Inflammatory macrophage (primary cell): ENCODE measurements at regions not wholly inside any gene's neighbourhood (a gene's known extent, or its start where the extent isn't known, plus 50 kb on each side); places are given as distances from the start of the nearest gene placed in this dataset.

ENCODE experiments used
- DNase-seq, 2 donors: peaks; one replicate each; pipeline ENCODE4 v3.0.0-alpha.2; 2020 to 2022

DNA sequence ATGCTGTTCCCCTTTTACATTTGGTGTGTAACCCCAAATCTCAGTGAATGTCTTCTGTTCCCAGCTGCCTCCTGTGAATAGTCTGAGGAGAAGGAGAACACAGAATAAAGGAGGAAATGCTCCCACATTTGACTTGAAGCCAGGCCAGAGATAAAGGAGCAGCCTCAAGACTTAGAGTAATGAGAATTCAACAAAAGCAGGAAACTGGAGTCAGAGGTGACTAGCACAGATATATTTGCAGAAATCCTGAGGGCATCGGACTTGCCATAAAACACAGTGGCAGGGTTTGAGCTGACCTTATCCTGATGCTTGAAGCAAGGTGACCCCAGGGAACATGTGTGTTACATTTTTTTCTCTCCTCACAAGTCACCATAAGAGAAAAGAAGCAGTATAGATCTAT, 291.4 kb upstream of the RND3 start:
- DNase-seq, result no peak

DNA sequence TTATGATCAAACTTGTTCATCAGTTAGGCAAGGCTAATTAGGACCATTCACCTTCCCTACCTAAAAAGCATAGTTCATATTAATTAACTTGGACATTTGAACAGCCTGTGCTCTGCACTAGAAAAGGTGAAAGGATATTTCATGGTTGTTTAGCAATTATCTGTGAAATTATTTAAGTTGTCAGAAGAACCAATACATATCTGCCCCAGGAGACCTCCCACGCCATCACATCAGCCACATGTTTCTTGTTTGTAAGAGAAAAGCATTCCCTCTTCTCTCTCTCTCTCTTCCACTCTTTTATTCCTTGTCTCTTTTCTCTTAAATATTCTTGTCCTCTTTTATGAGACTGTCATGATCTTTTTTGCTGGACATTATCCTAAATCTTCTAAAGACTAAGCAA, 282.0 kb upstream of the RND3 start:
- no peak for DNase-seq

DNA sequence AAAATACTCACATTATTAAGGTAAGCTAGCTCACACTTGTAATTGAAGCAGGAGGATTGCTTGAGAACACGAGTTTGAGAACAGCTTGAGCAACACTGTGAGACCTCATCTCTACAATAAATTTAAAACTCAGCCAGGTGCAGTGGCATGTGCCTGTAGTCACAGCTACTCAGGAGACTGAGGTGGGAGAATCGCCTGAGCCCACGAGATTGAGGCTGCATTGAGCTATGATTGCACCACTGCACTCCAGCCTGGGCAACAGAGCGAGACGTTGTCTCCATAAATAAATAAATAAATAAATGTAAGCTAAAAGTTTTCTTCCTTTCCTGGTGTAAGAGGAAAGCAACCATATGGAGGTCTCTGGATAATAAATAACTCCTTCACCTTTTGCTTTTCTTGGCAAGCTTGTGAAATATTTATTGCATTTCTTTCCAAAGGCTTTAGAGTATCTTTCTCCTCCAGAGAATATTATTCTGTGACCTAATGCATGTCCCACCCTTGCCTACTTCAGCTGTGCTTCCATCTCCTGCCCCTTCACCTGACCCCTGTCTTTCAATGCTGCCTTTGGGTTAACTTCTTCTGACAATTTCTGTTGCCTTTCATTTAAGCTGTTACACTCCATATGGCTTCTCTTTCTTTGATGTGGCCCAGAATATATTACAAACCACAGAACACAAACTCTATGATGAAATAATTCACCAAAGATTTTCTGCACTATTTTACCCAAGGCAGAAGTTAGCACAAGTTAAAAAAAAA, 280.7 kb upstream of the RND3 start:
- no peak for DNase-seq

DNA sequence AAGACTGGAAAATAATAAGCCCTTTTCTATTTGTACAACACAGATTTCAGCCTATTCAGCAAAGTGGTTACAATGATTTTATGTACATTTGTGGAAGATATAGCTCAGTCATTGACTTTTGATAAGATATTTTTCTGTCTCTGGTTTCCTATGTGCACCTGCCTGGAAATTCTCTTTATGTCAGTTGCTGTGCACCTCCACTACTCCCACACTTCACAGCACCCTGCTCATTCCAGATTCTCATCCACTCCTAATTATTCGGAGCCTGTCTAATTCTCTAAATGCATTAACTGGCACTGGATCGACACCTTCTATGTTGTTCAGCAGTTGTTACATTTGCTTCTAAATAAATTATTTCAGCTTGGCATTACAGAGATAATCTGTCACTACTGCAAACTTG, 275.1 kb upstream of the RND3 start:
- no peak for DNase-seq

DNA sequence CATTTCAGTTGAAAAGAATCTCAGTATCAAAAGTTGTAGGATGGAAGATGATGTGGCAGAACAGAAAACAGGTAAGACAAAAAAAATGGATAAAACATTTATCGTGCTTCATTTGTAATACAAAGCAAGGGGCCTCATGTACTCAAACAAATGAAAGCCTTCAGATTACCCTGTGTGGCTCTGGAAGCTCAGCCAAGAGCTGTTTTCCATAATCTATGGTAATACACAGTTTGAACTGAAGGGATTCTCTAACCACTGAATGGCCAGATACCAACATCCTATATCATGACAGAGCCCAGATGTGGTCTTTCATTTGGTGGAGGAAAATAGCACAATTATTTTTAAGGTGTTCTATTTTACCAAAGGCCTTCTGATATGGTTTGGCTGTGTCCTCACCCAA, 272.1 kb upstream of the RND3 start:
- DNase-seq, result no peak

DNA sequence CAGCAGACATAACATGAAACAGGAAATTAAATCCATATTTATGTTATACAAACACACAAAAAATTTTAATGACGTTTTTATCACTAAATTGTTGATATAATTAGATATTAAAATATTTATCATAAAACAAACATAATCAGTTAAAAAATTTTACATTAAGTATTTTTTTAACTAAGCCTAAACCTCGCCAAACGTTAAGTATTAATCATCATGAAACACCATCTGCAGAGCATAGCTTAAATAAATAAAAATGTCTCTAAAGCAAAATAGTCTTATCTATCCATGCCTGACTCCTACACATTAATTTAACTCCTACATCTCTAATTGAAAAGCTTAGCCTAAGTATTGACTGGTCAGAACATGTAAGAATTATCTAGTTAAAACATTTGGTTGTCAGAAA, 271.6 kb upstream of the RND3 start:
- no peak for DNase-seq

DNA sequence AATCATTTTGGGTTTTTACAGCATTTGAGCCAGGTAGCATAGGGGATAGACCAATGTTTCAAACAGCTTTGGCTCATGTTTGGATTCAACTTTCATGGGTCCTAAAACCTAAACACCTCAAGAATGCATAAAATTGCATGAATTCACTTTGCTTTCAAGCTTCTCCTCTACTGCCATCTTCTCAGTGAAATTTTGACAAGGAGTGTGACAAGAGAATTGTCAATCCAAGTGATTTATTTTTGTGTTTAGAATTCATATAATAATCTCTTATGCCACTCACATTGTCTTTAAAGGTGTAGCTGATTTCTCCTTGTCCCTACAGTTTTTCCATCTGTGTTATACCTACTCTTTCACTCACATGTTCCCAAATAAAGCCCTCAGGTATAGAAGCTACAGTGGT, 264.8 kb upstream of the RND3 start:
- no peak for DNase-seq

DNA sequence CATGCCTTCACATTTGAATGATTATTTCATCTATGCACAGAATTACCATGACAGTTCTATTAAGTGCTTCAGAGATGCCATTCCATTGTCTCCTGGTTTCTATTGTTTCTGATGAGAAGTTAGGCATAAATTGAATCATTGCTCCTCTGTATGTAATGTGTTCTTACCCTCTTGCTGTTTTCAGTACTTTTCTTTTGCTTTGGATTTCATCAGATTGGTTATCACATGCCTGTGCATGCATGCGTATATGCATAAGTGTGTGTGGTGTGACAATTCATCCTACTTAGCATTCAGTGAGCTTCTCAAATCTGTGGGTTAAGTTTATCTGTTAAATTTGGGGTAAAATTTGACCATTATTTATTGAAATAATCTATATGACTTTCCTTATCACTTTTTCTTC, 263.3 kb upstream of the RND3 start:
- no peak for DNase-seq

DNA sequence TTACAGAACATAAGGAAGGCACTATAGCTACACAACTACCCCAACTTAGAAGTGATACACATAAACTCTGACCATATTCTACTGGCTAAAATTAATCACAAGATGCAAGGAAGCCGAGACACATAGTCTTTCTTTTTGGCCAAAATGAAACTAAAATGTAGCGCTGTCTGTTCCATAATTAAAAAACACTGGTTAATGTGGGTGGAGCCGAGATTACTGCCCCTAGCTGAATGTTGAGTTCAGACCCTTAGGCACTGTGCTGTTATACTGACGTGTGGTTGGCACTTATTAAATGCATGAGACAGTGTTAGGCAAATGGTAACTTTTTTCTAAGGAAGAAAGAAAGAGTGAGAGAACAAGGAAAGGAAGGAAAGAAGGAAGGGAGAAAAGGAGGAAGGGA, 254.6 kb upstream of the RND3 start:
- no peak for DNase-seq

DNA sequence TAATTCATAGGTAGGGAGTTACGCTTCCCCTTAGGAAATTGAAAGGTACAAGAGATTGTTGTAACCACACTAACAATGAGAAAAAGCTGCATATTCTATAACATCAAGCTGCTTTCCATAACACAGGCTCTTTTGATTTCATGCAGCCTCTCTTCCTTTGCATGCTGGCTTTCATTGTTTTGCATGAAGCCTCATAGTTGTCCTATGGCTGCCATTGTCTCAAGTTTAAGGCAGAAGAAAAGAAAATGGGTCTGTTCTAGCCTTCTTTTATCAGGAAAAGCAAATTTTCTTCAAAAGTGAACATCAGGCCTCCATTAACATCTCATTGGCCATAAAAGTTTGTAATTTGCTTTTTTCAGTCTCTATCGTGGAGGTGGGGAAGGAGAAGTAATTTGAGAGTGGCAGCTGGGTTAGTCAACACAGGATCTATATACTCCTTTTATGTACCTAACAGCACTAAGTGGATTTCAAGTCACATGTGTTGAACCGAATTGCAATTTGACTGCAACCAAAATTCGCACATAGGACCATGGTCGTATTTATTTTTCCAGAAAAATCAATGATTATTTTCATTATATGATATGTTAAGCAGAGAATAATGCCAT, 248.5 kb upstream of the RND3 start:
- DNase-seq, result no peak

DNA sequence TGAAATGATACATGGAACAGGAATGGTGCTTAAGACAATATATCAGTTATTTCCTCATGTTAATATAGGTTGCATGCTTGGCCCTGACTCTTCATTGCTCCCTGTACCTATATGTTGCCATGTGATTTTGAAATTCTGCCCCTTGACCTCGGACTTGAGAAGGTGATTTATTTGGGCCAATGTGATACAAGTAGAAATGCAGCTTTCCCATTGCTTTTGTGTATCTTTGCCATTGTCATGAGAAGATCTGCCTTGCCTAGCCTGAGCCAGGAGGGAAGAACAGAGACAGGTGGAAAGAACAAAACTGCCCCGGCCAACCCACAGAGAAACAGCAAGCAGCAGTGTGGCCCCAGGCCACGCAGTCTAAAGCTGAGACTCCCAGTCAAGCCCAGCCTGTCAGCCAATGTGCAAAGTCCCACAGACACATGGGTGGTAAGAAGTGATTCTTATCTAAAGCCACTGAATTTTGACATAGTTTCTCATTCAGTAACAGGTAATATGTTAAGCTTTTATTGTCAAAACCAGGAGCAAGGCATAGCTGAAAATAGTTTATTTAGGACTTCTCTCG, 245.7 kb upstream of the RND3 start:
- no peak for DNase-seq

DNA sequence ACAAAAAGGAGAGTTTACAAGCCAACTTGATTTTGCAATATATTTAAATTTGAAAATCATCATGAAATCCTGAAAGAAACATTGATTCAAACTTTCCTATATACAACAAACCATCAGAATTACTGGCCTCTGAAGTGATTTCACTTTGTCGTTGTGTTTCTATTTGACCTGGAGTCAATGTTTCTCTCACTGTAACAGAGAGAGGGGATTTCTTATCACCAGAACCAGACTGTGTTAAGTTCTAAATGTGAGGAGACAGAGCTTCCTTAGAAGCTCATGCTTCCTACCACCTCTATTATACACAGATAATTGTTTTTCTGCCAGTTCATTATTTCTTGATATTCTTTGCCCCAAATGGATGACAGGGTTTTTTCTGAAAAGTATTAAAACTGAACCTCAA, 245.0 kb upstream of the RND3 start:
- DNase-seq, result no peak

DNA sequence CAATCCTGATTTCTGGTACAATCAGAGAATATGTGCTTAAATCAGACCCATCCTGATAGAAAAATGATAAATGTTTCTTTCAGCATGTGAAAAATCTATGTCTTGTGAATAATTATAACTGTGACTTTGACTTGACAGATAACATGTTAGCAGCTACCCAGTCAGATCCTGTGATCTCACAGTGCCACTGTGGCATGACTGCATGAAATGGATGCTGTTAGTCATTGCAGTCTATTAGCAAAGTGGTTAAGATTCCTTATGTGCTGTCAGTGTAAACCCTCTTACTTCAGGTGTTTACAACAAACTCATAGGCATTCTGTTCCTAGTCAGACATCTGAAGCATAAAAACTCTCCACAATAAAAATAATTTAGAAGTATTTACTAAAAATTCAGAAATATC, 244.6 kb upstream of the RND3 start:
- DNase-seq, result no peak

DNA sequence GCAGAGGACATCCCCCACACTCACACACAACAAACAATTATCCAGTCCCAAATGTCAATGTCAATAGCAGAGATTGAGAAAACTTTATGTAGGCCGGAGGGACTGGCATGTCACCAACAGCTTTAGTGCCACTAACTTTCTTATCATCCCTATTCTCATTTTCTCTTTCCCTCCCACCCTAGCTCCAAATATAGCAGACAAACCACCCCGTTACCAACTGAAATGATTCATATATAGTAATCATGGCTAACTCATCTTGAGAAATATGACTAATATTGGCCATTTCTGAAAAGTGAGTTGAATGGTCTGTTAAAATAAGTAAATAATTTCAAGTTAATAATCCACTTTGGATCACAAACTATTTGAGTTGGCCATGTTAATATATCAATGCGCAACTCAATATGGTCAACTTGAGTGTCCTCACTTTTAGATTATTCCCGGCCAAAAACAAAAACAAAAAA, 242.1 kb upstream of the RND3 start:
- no peak for DNase-seq

DNA sequence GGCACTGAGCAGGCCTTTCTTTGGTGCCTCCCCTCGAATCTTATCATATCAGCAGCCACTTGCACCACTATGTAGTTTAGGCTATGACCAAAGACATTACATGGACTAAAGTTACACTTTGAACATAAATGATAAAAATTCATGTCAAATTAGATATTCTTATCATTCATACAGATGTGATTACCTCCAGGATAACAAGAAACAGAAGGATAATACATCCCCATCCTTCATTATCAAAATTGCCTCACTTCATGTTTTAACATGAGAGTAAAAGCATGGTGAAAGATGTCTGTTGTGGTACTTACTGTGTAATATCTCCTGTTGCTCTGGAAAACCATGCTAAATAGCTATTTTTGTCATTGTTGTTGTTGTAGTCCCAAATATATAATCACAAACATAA, 230.8 kb upstream of the RND3 start:
- DNase-seq, result no peak

DNA sequence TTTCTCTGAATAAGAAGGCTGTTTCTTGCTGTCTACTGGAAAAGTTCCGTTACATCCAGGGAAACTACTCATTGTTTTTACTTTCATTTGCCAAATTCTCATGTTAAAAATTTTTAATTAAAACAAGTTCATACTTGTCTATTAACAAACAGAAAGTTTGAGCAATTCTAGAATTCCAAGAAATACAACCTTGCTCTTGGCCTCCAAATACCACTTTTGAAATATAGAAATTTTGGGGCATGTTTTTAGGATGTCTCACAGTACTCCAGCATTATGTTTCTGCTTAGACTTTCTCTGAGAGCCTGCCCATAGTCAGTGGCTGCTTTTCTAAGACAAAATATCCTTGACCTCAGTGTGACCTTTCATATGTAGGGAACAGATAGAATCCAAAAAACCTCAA, 228.7 kb upstream of the RND3 start:
- DNase-seq, result no peak

DNA sequence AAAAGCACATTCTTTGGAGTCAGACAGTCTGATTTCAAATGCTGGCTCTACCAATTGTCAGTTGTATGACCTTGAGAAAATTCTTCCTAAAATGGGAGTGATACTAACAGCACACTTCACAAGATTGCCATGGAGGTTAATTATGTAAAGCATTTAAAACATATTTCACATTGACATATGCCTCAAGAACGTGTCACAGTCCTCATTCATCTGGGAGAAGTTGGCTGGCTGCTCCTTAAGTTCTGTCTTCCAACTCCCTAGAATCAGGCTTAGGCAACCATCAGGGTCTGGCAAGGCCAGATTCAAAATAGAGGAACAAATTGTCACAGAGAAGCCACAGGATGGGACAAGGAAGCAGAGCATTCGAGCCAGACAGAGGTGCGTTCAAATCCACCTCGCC, 228.0 kb upstream of the RND3 start:
- no peak for DNase-seq

DNA sequence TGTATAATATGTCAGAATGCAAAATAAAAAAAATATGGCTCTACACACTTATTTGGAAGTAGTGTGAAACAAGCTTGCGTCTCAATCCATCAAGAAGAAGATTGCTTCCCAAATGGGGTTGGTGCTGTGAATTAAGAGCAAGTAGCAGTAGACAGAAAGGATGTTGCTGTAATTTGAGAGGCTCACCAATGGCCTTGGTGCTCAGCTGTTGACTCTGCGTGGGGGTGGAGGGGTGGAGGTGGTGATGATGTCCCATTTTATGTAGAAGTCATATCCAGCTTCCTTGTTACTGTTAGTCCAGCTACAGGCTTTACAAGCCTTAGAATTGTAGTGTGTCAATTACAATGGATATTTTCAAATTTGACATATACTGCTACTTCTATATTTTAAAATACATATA, 223.4 kb upstream of the RND3 start:
- DNase-seq, result no peak

DNA sequence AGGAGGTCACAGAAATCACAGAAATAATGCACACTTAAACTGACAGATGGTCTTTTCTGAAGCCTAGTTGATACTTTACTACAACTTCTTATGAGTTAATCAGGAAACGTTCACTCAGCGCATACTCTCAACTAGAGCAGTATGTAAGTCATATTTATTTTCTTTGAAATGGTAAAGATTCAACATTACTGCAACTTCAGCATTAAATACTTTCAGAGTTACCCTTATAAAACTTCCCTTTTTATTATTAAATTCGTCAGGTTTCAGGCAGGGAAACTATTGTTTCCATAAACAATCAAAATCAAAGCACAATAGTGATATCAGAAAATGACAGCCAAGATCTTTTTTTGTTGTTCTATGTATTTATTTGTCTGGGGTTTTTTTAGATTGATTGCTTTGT, 222.6 kb upstream of the RND3 start:
- DNase-seq, result no peak

DNA sequence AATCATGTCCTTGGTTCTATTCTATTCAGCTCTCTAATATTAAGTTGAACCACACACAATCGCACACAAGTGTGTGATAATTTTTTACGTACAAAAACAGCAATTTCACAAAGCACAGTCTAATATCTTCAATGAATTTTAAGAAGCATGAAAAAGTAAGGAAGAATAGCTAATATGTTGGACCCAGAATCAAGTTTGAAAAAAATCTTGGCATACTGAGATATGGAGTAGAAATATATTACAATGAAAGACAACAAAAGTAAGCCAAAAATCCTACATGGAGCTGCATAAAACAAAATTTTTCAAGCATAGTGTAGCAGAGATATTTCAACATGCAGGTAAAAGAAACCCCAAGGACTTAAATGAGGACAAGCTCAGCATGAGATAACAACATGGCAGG, 219.1 kb upstream of the RND3 start:
- no peak for DNase-seq

DNA sequence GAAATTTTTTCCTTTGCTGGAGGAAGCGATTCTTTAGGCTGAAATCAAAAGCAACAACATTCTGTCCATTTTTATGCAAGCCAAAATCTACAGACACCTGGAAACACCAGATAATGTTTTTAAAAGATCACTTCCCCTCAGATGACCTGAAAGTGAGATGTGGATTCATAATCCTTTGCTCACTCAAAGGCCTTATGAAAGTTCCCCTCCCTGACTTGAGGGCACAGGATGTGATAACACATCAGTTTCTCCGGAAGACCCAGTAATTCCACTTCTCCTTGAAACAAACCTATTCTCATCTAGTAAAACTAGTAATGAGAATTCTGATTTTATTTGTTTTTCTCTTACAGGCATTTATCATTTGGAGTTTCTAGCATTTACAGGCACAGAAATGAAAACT, 218.3 kb upstream of the RND3 start:
- no peak for DNase-seq

DNA sequence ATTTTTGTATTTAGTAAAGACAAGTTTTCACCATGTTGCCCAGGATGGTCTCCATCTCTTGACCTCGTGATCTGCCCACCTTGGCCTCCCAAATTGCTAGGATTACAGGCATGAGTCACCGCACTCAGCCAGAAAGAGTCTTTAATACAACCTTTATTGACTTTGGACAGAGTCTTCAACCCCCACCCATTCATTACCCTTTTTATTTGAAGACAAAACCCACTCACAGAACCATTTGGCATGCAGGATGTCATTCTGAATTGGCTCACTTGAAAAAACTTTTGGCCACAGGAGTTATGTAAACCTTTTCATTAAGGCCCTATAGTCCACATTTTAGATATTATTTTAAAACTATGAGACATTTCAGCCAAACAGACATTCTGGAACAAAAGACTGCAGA, 217.9 kb upstream of the RND3 start:
- no peak for DNase-seq

DNA sequence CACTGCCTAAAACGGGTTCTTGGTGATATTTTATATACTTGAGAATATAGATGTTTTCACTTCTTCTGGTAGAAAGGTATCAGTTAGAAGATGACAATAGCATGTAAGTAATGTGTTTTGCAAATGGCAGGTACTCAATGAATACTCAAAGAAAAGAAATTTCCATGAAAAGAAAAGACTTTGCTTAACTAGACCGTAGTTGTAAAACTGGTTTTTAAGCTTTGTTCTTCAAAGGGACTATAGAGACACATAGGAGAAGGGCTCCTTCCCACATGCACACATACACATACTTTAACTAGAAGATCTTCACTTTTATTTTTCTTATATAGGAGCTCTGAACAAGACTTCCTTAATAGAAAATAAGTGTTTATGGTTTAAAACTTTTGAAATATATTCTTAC, 215.3 kb upstream of the RND3 start:
- DNase-seq, result no peak
